22Rv1 (cell line): ENCODE measurements at regions not wholly inside any gene's neighbourhood (a gene's known extent, or its start where the extent isn't known, plus 50 kb on each side); places are given as distances from the start of the nearest gene placed in this dataset.

Source experiments
- CTCF ChIP-seq: fragments of 450-650 bp; IDR thresholded peaks from 2 replicates; pipeline ENCODE4 v1.5.1; 2017; ENCODE audit warnings: mild to moderate bottlenecking
- ZFX ChIP-seq: fragments of 450-650 bp; IDR thresholded peaks from 2 replicates; pipeline ENCODE4 v1.6.1; 2017; ENCODE audit warnings: antibody characterized with exemption, borderline replicate concordance

DNA sequence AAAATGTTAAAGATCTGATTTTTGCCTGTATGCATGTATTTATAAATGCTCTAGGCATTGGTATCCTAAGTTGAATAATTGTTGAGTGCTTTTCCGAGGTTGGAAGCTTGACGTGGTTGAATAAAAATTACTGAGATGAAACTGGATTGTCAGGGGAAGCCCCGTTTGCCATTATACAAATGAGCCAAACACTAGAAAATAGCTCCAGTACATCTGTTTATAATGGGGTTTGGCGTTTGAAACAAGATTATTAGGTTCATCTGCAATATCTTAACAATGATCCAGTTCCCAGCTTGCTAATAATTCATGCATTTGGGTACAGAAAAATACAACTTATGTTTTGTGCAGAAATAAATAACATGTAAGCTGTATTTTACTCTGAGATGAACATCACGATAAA lies 789.6 kb downstream of the GALC start:
- TF ChIP-seq CTCF = no peak
- TF ChIP-seq ZFX = no peak
